Trophoblast cell (in vitro differentiated cells and primary cell): ENCODE measurements at regions not wholly inside any gene's neighbourhood (a gene's known extent, or its start where the extent isn't known, plus 50 kb on each side); places are given as distances from the start of the nearest gene placed in this dataset.

Experiments
- DNase-seq, 2 donors: peaks; one replicate each; pipeline ENCODE4 v3.0.0-alpha.2; 2016
- H2AFZ ChIP-seq: 2 replicates; pipeline ENCODE4 v1.6.1; 2013; ENCODE audit warnings: low read length, moderate library complexity, mild to moderate bottlenecking; ENCODE audit not compliant: insufficient read depth, poor library complexity
- H2AK5ac ChIP-seq: 2 replicates; pipeline ENCODE4 v1.6.1; 2013; ENCODE audit warnings: mild to moderate bottlenecking, low read length
- H2BK120ac ChIP-seq: 2 replicates; pipeline ENCODE4 v1.6.1; 2013; ENCODE audit warnings: low read length, mild to moderate bottlenecking, moderate library complexity; ENCODE audit not compliant: insufficient read depth, poor library complexity
- H2BK12ac ChIP-seq: 2 replicates; pipeline ENCODE4 v1.6.1; 2013; ENCODE audit warnings: mild to moderate bottlenecking, low read length, moderate library complexity
- H2BK5ac ChIP-seq: 2 replicates; pipeline ENCODE4 v1.6.1; 2013; ENCODE audit warnings: low read length, low read depth, moderate library complexity, mild to moderate bottlenecking; ENCODE audit not compliant: poor library complexity
- H3K14ac ChIP-seq: 2 replicates; pipeline ENCODE4 v1.6.1; 2013; ENCODE audit warnings: mild to moderate bottlenecking, low read length
- H3K18ac ChIP-seq: 2 replicates; pipeline ENCODE4 v1.6.1; 2013; ENCODE audit warnings: mild to moderate bottlenecking, low read length
- H3K23ac ChIP-seq: 2 replicates; pipeline ENCODE4 v1.6.1; 2013; ENCODE audit warnings: low read length
- H3K27ac ChIP-seq: 2 replicates; pipeline ENCODE4 v1.5.1; 2013; ENCODE audit warnings: low read depth, mild to moderate bottlenecking, inconsistent platforms, low read length, moderate library complexity
- H3K27me3 ChIP-seq: 2 replicates; pipeline ENCODE4 v1.6.1; 2013; ENCODE audit warnings: inconsistent platforms, mild to moderate bottlenecking, low read length, moderate library complexity; ENCODE audit not compliant: insufficient read depth
- H3K36me3 ChIP-seq, 2 experiments: 1 replicate in 1 of 2; 2 replicates in 1 of 2; pipeline ENCODE4 v1.6.1; 2013; ENCODE audit warnings: low read length in 2 of 2, mild to moderate bottlenecking in 2 of 2, moderate library complexity in 1 of 2; ENCODE audit not compliant: insufficient read depth in 2 of 2, control insufficient read depth in 1 of 2
- H3K4ac ChIP-seq: 2 replicates; pipeline ENCODE4 v1.6.1; 2013; ENCODE audit warnings: low read depth, mild to moderate bottlenecking, low read length, moderate library complexity
- H3K4me1 ChIP-seq, 2 experiments: 1 replicate in 1 of 2; 2 replicates in 1 of 2; pipeline ENCODE4 v1.6.1; 2013; ENCODE audit warnings: low read length in 2 of 2, mild to moderate bottlenecking in 2 of 2, moderate library complexity in 1 of 2; ENCODE audit not compliant: insufficient read depth in 2 of 2, control insufficient read depth in 1 of 2
- H3K4me2 ChIP-seq: 2 replicates; pipeline ENCODE4 v1.6.1; 2013; ENCODE audit warnings: inconsistent platforms, mild to moderate bottlenecking, low read length, moderate library complexity
- H3K4me3 ChIP-seq: 2 replicates; pipeline ENCODE4 v1.5.1; 2013; ENCODE audit warnings: mild to moderate bottlenecking, low read depth, low read length, inconsistent platforms
- H3K79me1 ChIP-seq: one replicate; pipeline ENCODE4 v1.6.1; 2013; ENCODE audit warnings: low read length
- H3K79me2 ChIP-seq: 2 replicates; pipeline ENCODE4 v1.6.1; 2013; ENCODE audit warnings: low read length, mild to moderate bottlenecking; ENCODE audit not compliant: control insufficient read depth, insufficient read depth, poor library complexity
- H3K9ac ChIP-seq: 2 replicates; pipeline ENCODE4 v1.6.1; 2013; ENCODE audit warnings: mild to moderate bottlenecking, low read length
- H3K9me3 ChIP-seq: 2 replicates; pipeline ENCODE4 v1.6.1; 2013; ENCODE audit warnings: low read depth, mild to moderate bottlenecking, control low read depth, inconsistent platforms, low read length; ENCODE audit not compliant: insufficient read depth
- H4K12ac ChIP-seq: 2 replicates; pipeline ENCODE4 v1.6.1; 2013; ENCODE audit warnings: low read depth, mild to moderate bottlenecking, low read length, moderate library complexity
- H4K8ac ChIP-seq: 2 replicates; pipeline ENCODE4 v1.6.1; 2013; ENCODE audit warnings: low read depth, mild to moderate bottlenecking, low read length, moderate library complexity
- H4K91ac ChIP-seq: one replicate; pipeline ENCODE4 v1.6.1; 2013; ENCODE audit warnings: low read depth, mild to moderate bottlenecking, low read length, moderate library complexity
- WGBS: extraction: QIAGEN DNeasy Blood & Tissue Kit; methylation state at CpG from one replicate; pipeline ENCODE4 v1.1.7; 2013; ENCODE audit warnings: missing lambda C conversion rate; ENCODE audit not compliant: insufficient read length, insufficient coverage; ENCODE audit errors: extremely low coverage; 5-methylcytosine and 5-hydroxymethylcytosine counted together

GRCh38 chr10:78706256-78706655 is 362.5 kb upstream of the ZMIZ1 start:
- H2AFZ ChIP-seq, result no peak overlapping the region
- no peak overlapping the region for H3K9ac ChIP-seq
- H4K12ac ChIP-seq, result no peak overlapping the region
- H3K27ac ChIP-seq, result no peak overlapping the region
- no peak overlapping the region for H3K4me2 ChIP-seq
- no peaks in the 10 kb centered on the region for H3K79me2 ChIP-seq
- no peaks in the 10 kb centered on the region for H3K36me3 ChIP-seq
- H3K4me3 ChIP-seq, result no peak overlapping the region
- peaks cover 10 to 11% of the 10 kb centered on the region in 2 experiments for H3K4me1 ChIP-seq
- no peak overlapping the region for H2BK120ac ChIP-seq
- H3K9me3 ChIP-seq, result peaks cover 2% of the 10 kb centered on the region
- no peak overlapping the region for H2BK12ac ChIP-seq
- no peak overlapping the region for H4K8ac ChIP-seq
- no CpG with 5 or more reads among the region's 2 CpGs for WGBS
- no peak overlapping the region for H4K91ac ChIP-seq
- H3K18ac ChIP-seq, result no peak overlapping the region
- H3K79me1 ChIP-seq, result peaks cover 5% of the 10 kb centered on the region
- H3K4ac ChIP-seq, result no peak overlapping the region
- no peak overlapping the region for H3K14ac ChIP-seq
- H2AK5ac ChIP-seq, result no peak overlapping the region
- no peak overlapping the region for H3K23ac ChIP-seq
- no peaks in the 10 kb centered on the region for H3K27me3 ChIP-seq
- no peak for DNase-seq
- no peak overlapping the region for H2BK5ac ChIP-seq

GRCh38 chr10:78706726-78707540 is 361.8 kb upstream of the ZMIZ1 start:
- H3K9me3 ChIP-seq, result no peaks in the 10 kb centered on the region
- no peak overlapping the region for H3K23ac ChIP-seq
- no peak overlapping the region for H2BK120ac ChIP-seq
- no peaks in the 10 kb centered on the region for H3K27me3 ChIP-seq
- no peaks in the 10 kb centered on the region for H3K79me2 ChIP-seq
- no peak for DNase-seq
- no peak overlapping the region for H3K4ac ChIP-seq
- H4K91ac ChIP-seq, result no peak overlapping the region
- no peak overlapping the region for H3K9ac ChIP-seq
- no peaks in the 10 kb centered on the region for H3K36me3 ChIP-seq
- no peak overlapping the region for H4K8ac ChIP-seq
- no peak overlapping the region for H4K12ac ChIP-seq
- no peak overlapping the region for H2BK12ac ChIP-seq
- H2AFZ ChIP-seq, result no peak overlapping the region
- peaks cover 9 to 11% of the 10 kb centered on the region in 2 experiments for H3K4me1 ChIP-seq
- H3K27ac ChIP-seq, result no peak overlapping the region
- no peak overlapping the region for H3K4me2 ChIP-seq
- peaks cover 5% of the 10 kb centered on the region for H3K79me1 ChIP-seq
- H3K18ac ChIP-seq, result no peak overlapping the region
- H3K4me3 ChIP-seq, result no peak overlapping the region
- no peak overlapping the region for H2BK5ac ChIP-seq
- no peak overlapping the region for H2AK5ac ChIP-seq
- no CpG with 5 or more reads among the region's 5 CpGs for WGBS
- H3K14ac ChIP-seq, result no peak overlapping the region

GRCh38 chr10:78707745-78708144 is 361.0 kb upstream of the ZMIZ1 start:
- Histone ChIP-seq H4K91ac (no peak overlapping the region), H4K8ac (no peak overlapping the region)

GRCh38 chr10:78712147-78712546 is 356.6 kb upstream of the ZMIZ1 start:
- H3K36me3 ChIP-seq, result no peaks in the 10 kb centered on the region
- H2BK120ac ChIP-seq, result no peak overlapping the region
- no peak overlapping the region for H3K9ac ChIP-seq
- H3K79me2 ChIP-seq, result no peaks in the 10 kb centered on the region
- no peak overlapping the region for H4K12ac ChIP-seq
- no peak for DNase-seq
- H2BK5ac ChIP-seq, result no peak overlapping the region
- no peak overlapping the region for H3K27ac ChIP-seq
- H3K14ac ChIP-seq, result no peak overlapping the region
- no peak overlapping the region for H3K4me2 ChIP-seq
- no peaks in the 10 kb centered on the region for H3K79me1 ChIP-seq
- no CpG with 5 or more reads among the region's 3 CpGs for WGBS
- H3K27me3 ChIP-seq, result no peaks in the 10 kb centered on the region
- no peak overlapping the region for H3K4ac ChIP-seq
- H3K4me1 ChIP-seq, result no peaks in the 10 kb centered on the region
- H3K18ac ChIP-seq, result no peak overlapping the region
- no peak overlapping the region for H4K91ac ChIP-seq
- H4K8ac ChIP-seq, result no peak overlapping the region
- H2AK5ac ChIP-seq, result no peak overlapping the region
- H3K23ac ChIP-seq, result no peak overlapping the region
- H2AFZ ChIP-seq, result no peak overlapping the region
- no peak overlapping the region for H3K4me3 ChIP-seq
- H2BK12ac ChIP-seq, result no peak overlapping the region
- no peaks in the 10 kb centered on the region for H3K9me3 ChIP-seq

More at GRCh38 chr10:78707745-78708144, 361.0 kb upstream of the ZMIZ1 start:
- H2BK12ac ChIP-seq, result no peak overlapping the region
- H3K14ac ChIP-seq, result no peak overlapping the region
- no peak overlapping the region for H2AK5ac ChIP-seq
- no peaks in the 10 kb centered on the region for H3K79me2 ChIP-seq
- no peak overlapping the region for H2BK5ac ChIP-seq
- no peak overlapping the region for H4K12ac ChIP-seq
- H3K36me3 ChIP-seq, result no peaks in the 10 kb centered on the region
- no peak overlapping the region for H3K4ac ChIP-seq
- no peak for DNase-seq
- H3K4me2 ChIP-seq, result no peak overlapping the region
- peaks cover 5% of the 10 kb centered on the region for H3K79me1 ChIP-seq
- no peak overlapping the region for H3K18ac ChIP-seq
- no peaks in the 10 kb centered on the region for H3K9me3 ChIP-seq
- no peak overlapping the region for H3K4me3 ChIP-seq
- no peak overlapping the region for H3K9ac ChIP-seq
- no peak overlapping the region for H2BK120ac ChIP-seq
- no peaks in the 10 kb centered on the region for H3K27me3 ChIP-seq
- H2AFZ ChIP-seq, result no peak overlapping the region
- H3K23ac ChIP-seq, result no peak overlapping the region
- WGBS, result no CpG with 5 or more reads among the region's 4 CpGs
- H3K27ac ChIP-seq, result no peak overlapping the region
- peaks cover 8 to 11% of the 10 kb centered on the region in 2 experiments for H3K4me1 ChIP-seq
